ENCODE measurements at regions not wholly inside any gene's neighbourhood (a gene's known extent, or its start where the extent isn't known, plus 50 kb on each side); places are given as distances from the start of the nearest gene placed in this dataset.

DNA sequence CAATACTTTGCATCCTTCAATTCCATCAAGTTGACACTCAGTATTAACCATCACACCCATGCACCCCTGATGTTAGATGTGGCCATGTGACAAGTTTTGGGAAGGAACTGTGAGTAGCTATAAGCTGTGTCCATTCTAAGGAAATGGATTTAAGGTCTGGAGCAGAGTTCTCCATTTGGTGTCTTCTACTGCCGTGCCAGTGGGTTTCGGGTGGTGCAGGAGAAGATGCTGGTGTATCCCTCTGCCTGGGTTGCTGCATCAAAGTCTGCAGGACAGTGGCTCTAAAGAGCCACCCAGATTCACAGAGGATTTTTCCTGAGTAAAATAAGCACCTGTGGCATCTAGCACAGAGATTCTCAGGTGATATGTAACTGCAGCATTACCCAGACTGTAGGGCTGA is 105.7 kb upstream of the IRS2 start:
- POLR2A ChIA-PET = no interaction called here
- no peak overlapping the region for H3K4me3 ChIP-seq (ENCODE audit: low read depth in 2 of 2, low read length in 1 of 2)
- H3K9ac ChIP-seq = no peak overlapping the region
- H3K27ac ChIP-seq (ENCODE audit: low read depth in 2 of 2, low read length in 1 of 2) = no peak overlapping the region
- no peaks in the 10 kb centered on the region for H3K4me1 ChIP-seq (ENCODE audit: control insufficient read depth in 1 of 2, insufficient read depth in 2 of 2, low read depth in 1 of 2, low read length in 1 of 2)
- no peaks in the 10 kb centered on the region for H4K20me1 ChIP-seq (ENCODE audit: insufficient read depth)
- no peaks in the 10 kb centered on the region for H3K79me2 ChIP-seq (ENCODE audit: insufficient read depth)
- WGBS (ENCODE audit: low lambda C conversion rate) = 92% methylated on average over 2 of the region's 2 CpGs
- no peaks in the 10 kb centered on the region for H3K9me2 ChIP-seq
- H3K4me2 ChIP-seq = no peak overlapping the region
- no peaks in the 10 kb centered on the region for H3K36me3 ChIP-seq (replicated peaks in 1 of 2; ENCODE audit: control insufficient read depth in 1 of 2, insufficient read depth in 2 of 2, low read length in 1 of 2)
- no peaks in the 10 kb centered on the region for H3K9me3 ChIP-seq
- no peaks in the 10 kb centered on the region for H3F3A ChIP-seq (replicated peaks; ENCODE audit: insufficient read depth)
- no peak for DNase-seq
- H2AFZ ChIP-seq (ENCODE audit: low read depth) = no peak overlapping the region
- CTCF ChIA-PET = no interaction called here
- TF ChIP-seq RCOR1 (IDR thresholded peaks at IDR 0.05; ENCODE audit: low read length) = no peak
- TF ChIP-seq, protein P1, sequence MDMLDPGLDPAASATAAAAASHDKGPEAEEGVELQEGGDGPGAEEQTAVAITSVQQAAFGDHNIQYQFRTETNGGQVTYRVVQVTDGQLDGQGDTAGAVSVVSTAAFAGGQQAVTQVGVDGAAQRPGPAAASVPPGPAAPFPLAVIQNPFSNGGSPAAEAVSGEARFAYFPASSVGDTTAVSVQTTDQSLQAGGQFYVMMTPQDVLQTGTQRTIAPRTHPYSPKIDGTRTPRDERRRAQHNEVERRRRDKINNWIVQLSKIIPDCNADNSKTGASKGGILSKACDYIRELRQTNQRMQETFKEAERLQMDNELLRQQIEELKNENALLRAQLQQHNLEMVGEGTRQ (IDR thresholded peaks at IDR 0.05; ENCODE audit: borderline replicate concordance, low read depth, low read length) = no peak
- TF ChIP-seq FOSL2 (IDR thresholded peaks at IDR 0.05; ENCODE audit: borderline replicate concordance, low read depth) = no peak
- TF ChIP-seq MXI1 (IDR thresholded peaks at IDR 0.05; ENCODE audit: low read depth, low read length) = no peak
- no peak for TF ChIP-seq FOXM1 (IDR thresholded peaks at IDR 0.05; ENCODE audit: low read depth)
- no peaks in the 10 kb centered on the region for H3K27me3 ChIP-seq (ENCODE audit: insufficient read depth)

DNA sequence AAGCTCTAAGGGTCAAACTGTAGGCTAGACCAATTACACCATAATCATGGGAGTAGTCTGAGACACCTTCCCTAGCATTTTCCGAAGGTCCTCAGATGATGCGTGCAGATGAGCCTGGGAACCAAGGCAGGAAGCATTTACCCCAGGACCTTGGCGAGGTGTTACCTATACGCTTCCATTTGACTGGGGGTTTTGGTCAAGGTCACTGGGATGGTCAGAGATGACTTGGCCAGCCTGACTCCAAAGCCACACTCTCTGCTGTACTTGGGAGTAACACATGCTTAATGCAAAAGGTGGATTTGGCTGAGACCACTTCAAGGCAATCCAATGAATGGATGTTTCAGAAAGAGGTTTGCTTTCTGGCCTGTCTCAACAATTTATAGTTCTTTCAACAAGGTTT is 98.9 kb upstream of the IRS2 start:
- no peak overlapping the region for H3K4me2 ChIP-seq
- H3K9me3 ChIP-seq = no peaks in the 10 kb centered on the region
- ChIA-PET CTCF (no interaction called here), POLR2A (no interaction called here)
- TF ChIP-seq RXRA (IDR thresholded peaks at IDR 0.05; ENCODE audit: borderline replicate concordance, low read depth) = no peak
- TF ChIP-seq JUND (IDR thresholded peaks at IDR 0.05) = no peak
- no peak for TF ChIP-seq MXI1 (IDR thresholded peaks at IDR 0.05; ENCODE audit: low read depth, low read length)
- no peak for TF ChIP-seq SIN3A (IDR thresholded peaks at IDR 0.05; ENCODE audit: borderline replicate concordance, low read depth, low read length)
- TF ChIP-seq, protein P2, sequence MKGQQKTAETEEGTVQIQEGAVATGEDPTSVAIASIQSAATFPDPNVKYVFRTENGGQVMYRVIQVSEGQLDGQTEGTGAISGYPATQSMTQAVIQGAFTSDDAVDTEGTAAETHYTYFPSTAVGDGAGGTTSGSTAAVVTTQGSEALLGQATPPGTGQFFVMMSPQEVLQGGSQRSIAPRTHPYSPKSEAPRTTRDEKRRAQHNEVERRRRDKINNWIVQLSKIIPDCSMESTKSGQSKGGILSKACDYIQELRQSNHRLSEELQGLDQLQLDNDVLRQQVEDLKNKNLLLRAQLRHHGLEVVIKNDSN (IDR thresholded peaks at IDR 0.05; ENCODE audit: borderline replicate concordance, low read depth) = no peak
- TF ChIP-seq TCF12 (IDR thresholded peaks at IDR 0.05) = no peak
- TF ChIP-seq TAF1 (IDR thresholded peaks at IDR 0.05; ENCODE audit: borderline replicate concordance, low read depth, low read length) = no peak
- TF ChIP-seq, protein P3, sequence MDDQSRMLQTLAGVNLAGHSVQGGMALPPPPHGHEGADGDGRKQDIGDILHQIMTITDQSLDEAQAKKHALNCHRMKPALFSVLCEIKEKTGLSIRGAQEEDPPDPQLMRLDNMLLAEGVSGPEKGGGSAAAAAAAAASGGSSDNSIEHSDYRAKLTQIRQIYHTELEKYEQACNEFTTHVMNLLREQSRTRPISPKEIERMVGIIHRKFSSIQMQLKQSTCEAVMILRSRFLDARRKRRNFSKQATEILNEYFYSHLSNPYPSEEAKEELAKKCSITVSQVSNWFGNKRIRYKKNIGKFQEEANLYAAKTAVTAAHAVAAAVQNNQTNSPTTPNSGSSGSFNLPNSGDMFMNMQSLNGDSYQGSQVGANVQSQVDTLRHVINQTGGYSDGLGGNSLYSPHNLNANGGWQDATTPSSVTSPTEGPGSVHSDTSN (IDR thresholded peaks at IDR 0.05) = no peak
- no peak for TF ChIP-seq YY1 (IDR thresholded peaks at IDR 0.05; ENCODE audit: low read depth)
- no peaks in the 10 kb centered on the region for H3K36me3 ChIP-seq (replicated peaks in 1 of 2; ENCODE audit: control insufficient read depth in 1 of 2, insufficient read depth in 2 of 2, low read length in 1 of 2)
- no peaks in the 10 kb centered on the region for H3K79me2 ChIP-seq (ENCODE audit: insufficient read depth)
- no peak overlapping the region for H3K9ac ChIP-seq
- WGBS (ENCODE audit: low lambda C conversion rate) = 82% methylated on average over 4 of the region's 4 CpGs
- H3K4me3 ChIP-seq (ENCODE audit: low read depth in 2 of 2, low read length in 1 of 2) = no peak overlapping the region
- no peak overlapping the region for H3K27ac ChIP-seq (ENCODE audit: low read depth in 2 of 2, low read length in 1 of 2)
- H2AFZ ChIP-seq (ENCODE audit: low read depth) = no peak overlapping the region
- H3K27me3 ChIP-seq (ENCODE audit: insufficient read depth) = no peaks in the 10 kb centered on the region
- no peak for DNase-seq
- H3K9me2 ChIP-seq = no peaks in the 10 kb centered on the region
- H4K20me1 ChIP-seq (ENCODE audit: insufficient read depth) = no peaks in the 10 kb centered on the region
- no peaks in the 10 kb centered on the region for H3F3A ChIP-seq (replicated peaks; ENCODE audit: insufficient read depth)
- H3K4me1 ChIP-seq (ENCODE audit: control insufficient read depth in 1 of 2, insufficient read depth in 2 of 2, low read depth in 1 of 2, low read length in 1 of 2) = no peaks in the 10 kb centered on the region
